HEK293T (cell line): ENCODE measurements at regions not wholly inside any gene's neighbourhood (a gene's known extent, or its start where the extent isn't known, plus 50 kb on each side); places are given as distances from the start of the nearest gene placed in this dataset.

ENCODE experiments used
- CTCF ChIA-PET: fragments of 350-600 bp; formaldehyde crosslinking; extraction: SDS; loops from one replicate; lab custom pipeline; 2021; ENCODE audit warnings: antibody characterized with exemption, inconsistent platforms; lab: Yijun Ruan, JAX
- POLR2A ChIA-PET: fragments of 350-600 bp; formaldehyde crosslinking; extraction: SDS; loops from one replicate; lab custom pipeline; 2020; ENCODE audit warnings: antibody characterized with exemption, inconsistent platforms; lab: Yijun Ruan, JAX
- DNase-seq: peaks from one replicate; pipeline ENCODE4 v3.0.0; 2012; ENCODE audit warnings: mixed read lengths; ENCODE audit errors: extremely low spot score
- ARNT ChIP-seq: fragments of 450-650 bp; IDR thresholded peaks from 2 replicates; pipeline ENCODE4 v1.6.1; 2017; ENCODE audit warnings: mild to moderate bottlenecking
- BHLHE40 ChIP-seq: fragments of 450-650 bp; IDR thresholded peaks from 2 replicates; pipeline ENCODE4 v1.6.1; 2016; ENCODE audit warnings: mild to moderate bottlenecking, moderate library complexity, borderline replicate concordance
- CTBP1 ChIP-seq: fragments of 450-650 bp; IDR thresholded peaks from 2 replicates; pipeline ENCODE4 v1.6.1; 2016; ENCODE audit warnings: borderline replicate concordance
- ELF4 ChIP-seq: fragments of 450-650 bp; IDR thresholded peaks from 2 replicates; pipeline ENCODE4 v1.6.1; 2017; ENCODE audit warnings: antibody characterized with exemption
- FOXA1 ChIP-seq: fragments of 450-650 bp; IDR thresholded peaks from 2 replicates; pipeline ENCODE4 v1.6.1; 2016; ENCODE audit warnings: mild to moderate bottlenecking
- FOXK2 ChIP-seq: fragments of 450-650 bp; IDR thresholded peaks from 2 replicates; pipeline ENCODE4 v1.6.1; 2016; ENCODE audit warnings: mild to moderate bottlenecking
- FOXM1 ChIP-seq: fragments of 450-650 bp; IDR thresholded peaks from 2 replicates; pipeline ENCODE4 v1.6.1; 2017; ENCODE audit warnings: mild to moderate bottlenecking, borderline replicate concordance
- HDGF ChIP-seq: fragments of 450-650 bp; IDR thresholded peaks from 2 replicates; pipeline ENCODE4 v1.6.1; 2017; ENCODE audit warnings: antibody characterized with exemption, borderline replicate concordance
- L3MBTL2 ChIP-seq: fragments of 450-650 bp; conservative IDR thresholded peaks from 2 replicates; pipeline ENCODE4 v1.6.1; 2016; ENCODE audit warnings: mild to moderate bottlenecking
- LEF1 ChIP-seq: fragments of 450-650 bp; IDR thresholded peaks from 2 replicates; pipeline ENCODE4 v1.6.1; 2017; ENCODE audit warnings: mild to moderate bottlenecking, borderline replicate concordance
- NFRKB ChIP-seq: fragments of 450-650 bp; IDR thresholded peaks from 2 replicates; pipeline ENCODE4 v1.6.1; 2016; ENCODE audit warnings: mild to moderate bottlenecking, moderate library complexity
- PKNOX1 ChIP-seq: fragments of 450-650 bp; IDR thresholded peaks from 2 replicates; pipeline ENCODE4 v1.6.1; 2016
- SP1 ChIP-seq: fragments of 450-650 bp; IDR thresholded peaks from 2 replicates; pipeline ENCODE4 v1.6.1; 2017
- SUZ12 ChIP-seq: fragments of 450-650 bp; IDR thresholded peaks from 2 replicates; pipeline ENCODE4 v1.6.1; 2016; ENCODE audit warnings: mild to moderate bottlenecking
- TARDBP ChIP-seq: fragments of 450-650 bp; IDR thresholded peaks from 2 replicates; pipeline ENCODE4 v1.6.1; 2016
- ZNF384 ChIP-seq: fragments of 450-650 bp; IDR thresholded peaks from 2 replicates; pipeline ENCODE4 v1.6.1; 2016

DNA sequence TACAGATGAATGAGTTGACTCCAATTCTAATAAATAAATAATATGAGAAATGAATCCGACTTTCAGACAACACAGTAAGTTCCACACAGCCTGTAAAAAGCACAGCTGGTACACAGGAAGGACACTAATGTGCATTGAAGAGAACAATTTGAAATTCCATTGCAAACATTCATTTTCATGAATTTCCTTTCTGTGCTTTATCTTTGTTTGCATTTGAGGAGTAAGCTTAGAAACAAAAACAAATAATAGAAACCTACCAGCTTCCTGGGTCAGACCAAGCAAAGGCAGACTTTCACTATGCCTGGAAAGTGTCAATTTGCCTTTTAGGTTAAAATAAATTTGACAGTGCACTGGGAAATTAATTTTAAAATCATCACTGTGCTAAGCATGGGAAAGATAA is 143.8 kb upstream of the VLDLR start:
- no peak for DNase-seq
- TF ChIP-seq NFRKB (no peak), SP1 (no peak), FOXK2 (no peak), SUZ12 (no peak), ELF4 (no peak), L3MBTL2 (no peak)
- CTCF ChIA-PET: no interaction called here
- POLR2A ChIA-PET: interaction anchor here (1.5 kb wide), 1 partner anchor 250 kb away, joined by 3 read pairs; no protein-coding TSS in a partner anchor

DNA sequence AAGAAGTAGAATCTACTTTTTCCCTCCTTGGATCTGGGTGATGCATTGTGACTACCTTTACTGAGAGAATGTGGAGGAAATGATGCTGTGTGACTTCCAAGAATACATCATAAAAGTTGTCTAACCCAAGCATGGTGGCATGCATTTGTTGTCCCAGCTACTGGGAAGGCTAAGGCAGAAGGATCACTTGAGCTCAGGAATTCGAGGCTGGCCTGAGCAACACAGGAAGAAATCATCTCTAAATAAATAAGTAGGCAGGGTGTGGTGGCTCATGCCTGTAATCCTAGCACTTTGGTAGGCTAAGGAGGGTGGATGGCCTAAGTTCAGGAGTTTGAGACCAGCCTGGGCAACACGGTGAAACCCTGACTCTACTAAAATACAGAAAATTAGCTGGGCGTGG is 143.2 kb upstream of the VLDLR start:
- CTCF ChIA-PET: no interaction called here
- no peak for DNase-seq
- no peak for TF ChIP-seq NFRKB
- no peak for TF ChIP-seq ARNT
- no peak for TF ChIP-seq HDGF
- TF ChIP-seq FOXM1: no peak
- TF ChIP-seq FOXA1: no peak
- no peak for TF ChIP-seq TARDBP
- no peak for TF ChIP-seq SP1
- TF ChIP-seq PKNOX1: no peak
- TF ChIP-seq SUZ12: no peak
- no peak for TF ChIP-seq ELF4
- TF ChIP-seq FOXK2: no peak
- no peak for TF ChIP-seq BHLHE40
- no peak for TF ChIP-seq L3MBTL2
- TF ChIP-seq ZNF384: no peak
- POLR2A ChIA-PET: interaction anchor here (1.5 kb wide), 1 partner anchor 250 kb away, joined by 3 read pairs; no protein-coding TSS in a partner anchor

GRCh38 chr9:2479056-2479565 is 142.5 kb upstream of the VLDLR start:
- TF ChIP-seq CTBP1 (no peak), ARNT (no peak), L3MBTL2 (no peak), SP1 (no peak), ELF4 (no peak), FOXK2 (no peak), SUZ12 (no peak), TARDBP (no peak), NFRKB (no peak), LEF1 (no peak), PKNOX1 (no peak), HDGF (no peak), BHLHE40 (no peak)
- POLR2A ChIA-PET: interaction anchor here (1.5 kb wide), 1 partner anchor 249 kb away, joined by 3 read pairs; no protein-coding TSS in a partner anchor
- CTCF ChIA-PET: no interaction called here
- no peak for DNase-seq

DNA sequence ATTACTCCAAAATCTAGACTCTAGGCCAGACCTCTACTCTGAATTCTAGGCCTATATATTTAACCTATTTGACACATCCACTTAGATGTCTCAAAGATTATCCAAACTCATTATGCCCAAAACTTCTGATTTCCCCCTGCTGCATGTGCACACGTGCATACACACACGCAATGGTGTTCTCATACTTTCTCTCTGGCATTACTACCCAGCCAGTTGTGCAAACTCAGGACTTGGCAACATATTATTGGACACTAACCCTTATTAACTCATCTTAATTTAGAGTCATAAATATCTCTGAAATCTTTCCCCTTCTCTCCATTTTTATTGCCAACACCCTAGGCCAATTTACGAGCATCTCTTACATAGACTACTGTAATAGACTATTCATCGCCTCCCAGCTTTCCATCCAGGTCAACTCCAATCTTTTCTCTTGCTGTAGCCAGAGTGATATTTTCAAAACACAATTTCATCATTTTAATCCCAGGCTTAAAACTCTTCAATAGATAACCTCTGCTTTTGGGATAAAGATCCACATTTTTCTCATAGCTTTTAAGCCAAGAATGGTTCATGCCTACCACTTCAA is 141.2 kb upstream of the VLDLR start:
- DNase-seq: no peak
- POLR2A ChIA-PET: no interaction called here
- CTCF ChIA-PET: no interaction called here
- no peak for TF ChIP-seq CTBP1
- TF ChIP-seq HDGF: no peak
- no peak for TF ChIP-seq PKNOX1
- no peak for TF ChIP-seq TARDBP
- no peak for TF ChIP-seq FOXA1
- no peak for TF ChIP-seq ZNF384
- no peak for TF ChIP-seq FOXK2
- no peak for TF ChIP-seq LEF1
- TF ChIP-seq SP1: no peak
- TF ChIP-seq ELF4: no peak
- TF ChIP-seq ARNT: no peak
- no peak for TF ChIP-seq FOXM1
- no peak for TF ChIP-seq L3MBTL2

- TF ChIP-seq FOXA1 (no peak), TARDBP (no peak), HDGF (no peak), ZNF384 (no peak), SUZ12 (no peak), PKNOX1 (no peak), L3MBTL2 (no peak), BHLHE40 (no peak), FOXK2 (no peak), SP1 (no peak), FOXM1 (no peak), NFRKB (no peak), LEF1 (no peak), ELF4 (no peak)
- ChIA-PET POLR2A (no interaction called here), CTCF (no interaction called here)
- no peak for DNase-seq
Observed at GRCh38 chr9:2481216-2481615, 140.4 kb upstream of the VLDLR start.

DNA sequence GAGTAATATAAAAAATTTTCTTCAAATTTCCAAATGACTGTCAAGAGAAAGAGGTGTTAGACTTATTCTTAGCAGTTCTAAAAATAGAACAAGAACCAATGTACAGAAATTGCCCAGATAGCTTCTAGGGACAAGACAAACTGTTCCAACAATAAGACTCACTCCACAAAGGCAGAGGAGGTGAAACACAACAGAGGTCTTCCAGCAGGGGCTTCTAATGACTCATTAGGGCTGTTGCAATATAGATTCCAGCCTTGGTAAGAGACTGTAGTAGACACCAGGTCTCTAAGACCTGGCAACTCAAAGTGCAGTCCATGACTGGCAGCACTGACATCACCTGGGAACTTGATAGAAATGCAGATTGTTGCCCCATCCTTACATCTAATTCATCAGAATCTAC is 134.6 kb upstream of the VLDLR start:
- ChIA-PET CTCF (no interaction called here), POLR2A (no interaction called here)
- TF ChIP-seq BHLHE40 (no peak), ELF4 (no peak), TARDBP (no peak), FOXK2 (no peak), PKNOX1 (no peak), NFRKB (no peak), FOXM1 (no peak), CTBP1 (no peak), FOXA1 (no peak), L3MBTL2 (no peak), ARNT (no peak), HDGF (no peak), SP1 (no peak), ZNF384 (no peak), LEF1 (no peak), SUZ12 (no peak)
- DNase-seq: no peak
